ENCODE measurements at regions not wholly inside any gene's neighbourhood (a gene's known extent, or its start where the extent isn't known, plus 50 kb on each side); places are given as distances from the start of the nearest gene placed in this dataset.

- DNase-seq (ENCODE audit: low read depth), result no peak
- TF ChIP-seq, protein P1, sequence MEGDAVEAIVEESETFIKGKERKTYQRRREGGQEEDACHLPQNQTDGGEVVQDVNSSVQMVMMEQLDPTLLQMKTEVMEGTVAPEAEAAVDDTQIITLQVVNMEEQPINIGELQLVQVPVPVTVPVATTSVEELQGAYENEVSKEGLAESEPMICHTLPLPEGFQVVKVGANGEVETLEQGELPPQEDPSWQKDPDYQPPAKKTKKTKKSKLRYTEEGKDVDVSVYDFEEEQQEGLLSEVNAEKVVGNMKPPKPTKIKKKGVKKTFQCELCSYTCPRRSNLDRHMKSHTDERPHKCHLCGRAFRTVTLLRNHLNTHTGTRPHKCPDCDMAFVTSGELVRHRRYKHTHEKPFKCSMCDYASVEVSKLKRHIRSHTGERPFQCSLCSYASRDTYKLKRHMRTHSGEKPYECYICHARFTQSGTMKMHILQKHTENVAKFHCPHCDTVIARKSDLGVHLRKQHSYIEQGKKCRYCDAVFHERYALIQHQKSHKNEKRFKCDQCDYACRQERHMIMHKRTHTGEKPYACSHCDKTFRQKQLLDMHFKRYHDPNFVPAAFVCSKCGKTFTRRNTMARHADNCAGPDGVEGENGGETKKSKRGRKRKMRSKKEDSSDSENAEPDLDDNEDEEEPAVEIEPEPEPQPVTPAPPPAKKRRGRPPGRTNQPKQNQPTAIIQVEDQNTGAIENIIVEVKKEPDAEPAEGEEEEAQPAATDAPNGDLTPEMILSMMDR (IDR thresholded peaks at IDR 0.05; ENCODE audit: control insufficient read depth, extremely low read depth, insufficient read depth), result no peak
- H3K4me3 ChIP-seq (ENCODE audit: low read depth, low read length), result no peak overlapping the region
These were observed 87.7 kb upstream of the LRP1B start for GRCh38 chr2:142218471-142218870.

- DNase-seq (ENCODE audit: low read depth), result no peak
- TF ChIP-seq, protein P1 (IDR thresholded peaks at IDR 0.05; ENCODE audit: control insufficient read depth, extremely low read depth, insufficient read depth), result no peak
- no peak overlapping the region for H3K4me3 ChIP-seq (ENCODE audit: low read depth, low read length)
These were observed 87.0 kb upstream of the LRP1B start for GRCh38 chr2:142217804-142218203.

DNA sequence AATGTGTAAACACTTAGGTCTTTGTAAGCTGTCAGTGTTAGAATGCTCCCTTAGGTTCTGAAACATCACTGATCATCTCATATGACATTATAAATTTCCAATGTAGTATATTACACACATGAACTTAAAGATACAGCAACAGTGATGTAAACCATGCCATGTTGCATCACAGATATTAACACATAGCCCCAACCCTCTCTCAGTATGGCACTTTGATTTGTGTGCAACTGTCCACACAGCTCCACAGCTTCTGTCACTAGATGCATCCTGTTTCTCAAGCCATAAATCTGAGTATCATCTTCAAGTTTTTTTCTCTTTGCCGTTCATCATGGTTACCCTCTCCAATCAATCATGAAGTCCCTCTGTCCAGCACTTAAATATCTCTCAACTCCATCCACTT, 69.2 kb upstream of the LRP1B start:
- TF ChIP-seq, protein P1 (IDR thresholded peaks at IDR 0.05; ENCODE audit: control insufficient read depth, extremely low read depth, insufficient read depth), result no peak
- DNase-seq (ENCODE audit: low read depth), result no peak

GRCh38 chr2:142199073-142199472, 68.3 kb upstream of the LRP1B start:
- TF ChIP-seq, protein P1 (IDR thresholded peaks at IDR 0.05; ENCODE audit: control insufficient read depth, extremely low read depth, insufficient read depth), result no peak
- H3K4me3 ChIP-seq (ENCODE audit: low read depth, low read length), result no peak overlapping the region
- DNase-seq (ENCODE audit: low read depth), result no peak

More for the DNA sequence above, 69.2 kb upstream of the LRP1B start:
- no peak overlapping the region for H3K4me3 ChIP-seq (ENCODE audit: low read depth, low read length)

- TF ChIP-seq, protein P1 (IDR thresholded peaks at IDR 0.05; ENCODE audit: control insufficient read depth, extremely low read depth, insufficient read depth), result no peak
- no peak overlapping the region for H3K4me3 ChIP-seq (ENCODE audit: low read depth, low read length)
- DNase-seq (ENCODE audit: low read depth), result no peak
These were observed 60.0 kb upstream of the LRP1B start for GRCh38 chr2:142190805-142191204.

GRCh38 chr2:142189501-142189900, 58.7 kb upstream of the LRP1B start:
- TF ChIP-seq, protein P1 (IDR thresholded peaks at IDR 0.05; ENCODE audit: control insufficient read depth, extremely low read depth, insufficient read depth), result no peak
- no peak overlapping the region for H3K4me3 ChIP-seq (ENCODE audit: low read depth, low read length)
- DNase-seq (ENCODE audit: low read depth), result no peak

- DNase-seq (ENCODE audit: low read depth), result no peak
- TF ChIP-seq, protein P1 (IDR thresholded peaks at IDR 0.05; ENCODE audit: control insufficient read depth, extremely low read depth, insufficient read depth), result no peak
- H3K4me3 ChIP-seq (ENCODE audit: low read depth, low read length), result no peak overlapping the region
These were observed 57.7 kb upstream of the LRP1B start for GRCh38 chr2:142188562-142188961.

All from LNCaP clone FGC (cell line).